GM12872 (cell line): ENCODE measurements at regions not wholly inside any gene's neighbourhood (a gene's known extent, or its start where the extent isn't known, plus 50 kb on each side); places are given as distances from the start of the nearest gene placed in this dataset.

ENCODE experiments used
- TF ChIP-seq, protein P1 (sequence below): IDR thresholded peaks from 3 replicates; pipeline ENCODE4 v1.5.1; 2011; ENCODE audit warnings: low read depth, mild to moderate bottlenecking, low read length, moderate library complexity; ENCODE audit not compliant: insufficient read depth

DNA sequence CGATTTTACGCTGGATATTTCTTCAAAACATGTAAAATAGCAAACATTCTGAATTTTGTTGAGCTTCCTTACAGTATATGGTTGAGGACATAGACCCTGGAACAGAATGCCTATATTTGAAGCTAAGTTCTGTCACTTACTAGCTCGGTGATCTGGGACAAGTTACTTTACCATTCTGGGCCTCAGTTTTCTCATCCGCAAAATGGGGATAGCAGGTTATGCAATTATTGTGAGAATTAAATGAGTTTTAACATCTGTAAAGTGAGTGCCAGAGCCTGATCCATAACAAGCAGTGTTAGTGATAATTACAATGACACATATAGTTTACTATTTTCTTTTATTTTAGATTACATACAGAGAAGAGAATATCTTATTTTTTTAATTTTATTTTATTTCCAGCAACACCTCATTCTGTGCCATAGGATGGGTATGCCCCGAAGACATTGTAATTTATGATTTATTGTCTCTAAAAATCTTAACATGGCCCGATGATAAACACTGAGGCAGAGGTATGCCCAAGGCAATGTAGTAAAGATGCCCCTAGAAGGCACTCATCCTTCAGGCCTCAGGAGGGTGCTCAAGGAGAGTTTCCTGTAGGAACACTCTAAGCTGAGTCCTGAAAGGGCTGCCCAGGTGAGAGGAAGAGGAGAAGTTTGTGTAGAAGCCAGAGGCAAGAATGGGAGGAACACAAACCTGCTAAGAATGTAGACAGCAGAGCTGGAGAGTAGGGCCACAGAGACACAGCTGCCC is 250.9 kb downstream of the BCL11A start:
- TF ChIP-seq, protein P1, sequence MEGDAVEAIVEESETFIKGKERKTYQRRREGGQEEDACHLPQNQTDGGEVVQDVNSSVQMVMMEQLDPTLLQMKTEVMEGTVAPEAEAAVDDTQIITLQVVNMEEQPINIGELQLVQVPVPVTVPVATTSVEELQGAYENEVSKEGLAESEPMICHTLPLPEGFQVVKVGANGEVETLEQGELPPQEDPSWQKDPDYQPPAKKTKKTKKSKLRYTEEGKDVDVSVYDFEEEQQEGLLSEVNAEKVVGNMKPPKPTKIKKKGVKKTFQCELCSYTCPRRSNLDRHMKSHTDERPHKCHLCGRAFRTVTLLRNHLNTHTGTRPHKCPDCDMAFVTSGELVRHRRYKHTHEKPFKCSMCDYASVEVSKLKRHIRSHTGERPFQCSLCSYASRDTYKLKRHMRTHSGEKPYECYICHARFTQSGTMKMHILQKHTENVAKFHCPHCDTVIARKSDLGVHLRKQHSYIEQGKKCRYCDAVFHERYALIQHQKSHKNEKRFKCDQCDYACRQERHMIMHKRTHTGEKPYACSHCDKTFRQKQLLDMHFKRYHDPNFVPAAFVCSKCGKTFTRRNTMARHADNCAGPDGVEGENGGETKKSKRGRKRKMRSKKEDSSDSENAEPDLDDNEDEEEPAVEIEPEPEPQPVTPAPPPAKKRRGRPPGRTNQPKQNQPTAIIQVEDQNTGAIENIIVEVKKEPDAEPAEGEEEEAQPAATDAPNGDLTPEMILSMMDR, result 0 out of 3 replicates have a peak, but pooled peaks have one; percentile 17

DNA sequence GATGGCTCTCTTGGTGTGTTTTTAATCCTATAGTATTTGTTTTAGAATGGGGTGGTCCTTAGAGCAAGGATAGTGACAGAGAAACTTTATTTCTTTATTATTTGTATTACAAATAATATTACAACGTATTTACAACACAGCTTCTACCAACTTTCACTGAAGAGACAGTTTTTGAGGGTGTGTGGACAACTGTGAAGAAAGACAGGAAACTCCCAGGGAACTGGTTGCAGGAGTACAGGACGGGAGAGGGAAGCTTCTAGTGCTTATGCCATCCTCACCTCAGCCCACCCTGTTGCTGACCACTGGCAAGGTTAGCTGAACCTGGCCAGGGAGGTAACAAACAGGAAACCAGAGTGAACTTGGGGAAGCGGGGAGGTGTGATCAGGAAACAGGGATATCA is 251.7 kb downstream of the BCL11A start:
- TF ChIP-seq, protein P1, result no peak

DNA sequence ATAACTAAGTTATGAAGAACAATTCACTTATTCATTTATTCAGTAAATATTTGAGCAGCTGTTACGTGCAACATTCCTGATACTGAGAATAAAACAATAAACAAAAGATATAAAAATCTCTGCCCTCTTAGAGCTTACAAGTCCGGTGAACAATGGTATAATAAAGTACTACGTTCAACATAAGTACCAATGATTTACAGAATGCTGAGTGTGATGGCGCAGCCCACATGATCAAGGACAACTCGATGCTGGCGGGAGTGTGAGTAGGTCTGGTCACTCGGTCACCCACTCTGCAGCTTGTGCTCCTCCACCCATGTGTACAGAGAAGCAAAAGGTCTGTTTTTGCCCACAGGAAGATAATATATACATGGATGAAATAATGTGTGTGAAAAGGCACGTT is 254.3 kb downstream of the BCL11A start:
- TF ChIP-seq, protein P1, result no peak

DNA sequence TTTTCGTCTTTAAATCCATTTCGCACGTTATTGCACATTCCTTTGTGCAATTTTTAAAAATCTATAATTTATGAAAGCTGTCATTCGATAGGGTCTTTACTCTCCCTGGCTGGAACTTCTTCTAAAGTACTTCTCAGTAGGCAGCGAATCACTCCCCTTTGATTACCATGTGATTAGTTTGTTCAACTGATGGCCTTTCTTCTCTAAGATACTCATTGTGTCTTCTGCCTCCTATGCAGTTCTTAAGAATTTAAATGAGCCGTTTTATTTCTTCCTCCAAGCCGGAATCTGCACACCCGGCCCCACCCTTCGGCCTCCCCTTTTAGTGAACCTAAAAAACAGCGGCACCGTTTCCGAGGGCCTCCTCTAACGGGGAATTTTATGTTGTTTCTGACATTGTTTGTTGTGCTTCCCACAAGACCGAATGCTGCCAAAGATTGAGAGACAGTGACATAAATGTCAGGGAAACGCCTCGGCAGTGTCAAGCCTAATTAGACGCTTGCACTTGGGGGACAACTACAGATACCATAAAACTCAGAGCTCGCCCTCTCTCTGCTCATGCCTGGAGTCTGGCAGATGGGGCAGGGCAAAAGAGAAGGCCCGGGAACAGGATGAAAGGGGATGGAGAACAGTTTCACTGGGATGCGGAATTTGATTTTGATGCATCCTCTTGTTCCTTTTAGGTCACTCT is 255.3 kb downstream of the BCL11A start:
- TF ChIP-seq, protein P1, result no peak

DNA sequence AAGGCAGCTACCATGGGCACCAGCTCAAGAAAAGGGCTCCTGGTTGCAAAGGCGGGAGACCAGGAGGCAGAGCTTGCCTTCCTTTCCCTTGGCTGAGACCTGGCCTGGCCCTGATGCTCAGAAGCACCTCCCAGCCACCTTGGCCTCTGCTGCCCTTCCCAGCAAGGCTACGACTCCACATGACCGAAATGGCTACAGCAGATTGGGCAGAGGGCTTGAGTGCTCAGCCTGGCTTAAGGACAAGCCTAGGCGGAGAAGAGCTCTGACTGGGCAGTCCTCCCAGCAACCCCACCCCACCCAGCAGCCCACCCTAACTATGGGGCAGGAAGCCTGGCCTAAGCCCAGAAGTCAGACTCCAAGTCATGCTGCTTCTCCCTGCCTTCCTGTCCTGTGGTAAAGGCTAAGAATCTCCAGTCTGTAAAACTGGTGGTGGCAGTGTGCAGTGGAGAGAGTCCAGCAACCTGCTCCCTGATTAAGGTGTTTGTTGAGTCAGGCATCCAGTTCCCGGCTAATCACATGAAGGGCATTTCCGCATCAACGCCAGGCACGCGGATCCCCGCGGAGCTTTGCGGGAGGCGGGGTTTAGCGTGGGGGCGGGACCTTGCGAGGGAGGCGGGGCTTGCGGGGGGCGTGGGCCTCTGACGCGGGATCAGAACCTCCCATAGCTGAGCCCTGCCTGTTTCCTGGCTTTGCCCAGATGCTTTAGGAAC is 256.0 kb downstream of the BCL11A start:
- TF ChIP-seq, protein P1, result no peak

DNA sequence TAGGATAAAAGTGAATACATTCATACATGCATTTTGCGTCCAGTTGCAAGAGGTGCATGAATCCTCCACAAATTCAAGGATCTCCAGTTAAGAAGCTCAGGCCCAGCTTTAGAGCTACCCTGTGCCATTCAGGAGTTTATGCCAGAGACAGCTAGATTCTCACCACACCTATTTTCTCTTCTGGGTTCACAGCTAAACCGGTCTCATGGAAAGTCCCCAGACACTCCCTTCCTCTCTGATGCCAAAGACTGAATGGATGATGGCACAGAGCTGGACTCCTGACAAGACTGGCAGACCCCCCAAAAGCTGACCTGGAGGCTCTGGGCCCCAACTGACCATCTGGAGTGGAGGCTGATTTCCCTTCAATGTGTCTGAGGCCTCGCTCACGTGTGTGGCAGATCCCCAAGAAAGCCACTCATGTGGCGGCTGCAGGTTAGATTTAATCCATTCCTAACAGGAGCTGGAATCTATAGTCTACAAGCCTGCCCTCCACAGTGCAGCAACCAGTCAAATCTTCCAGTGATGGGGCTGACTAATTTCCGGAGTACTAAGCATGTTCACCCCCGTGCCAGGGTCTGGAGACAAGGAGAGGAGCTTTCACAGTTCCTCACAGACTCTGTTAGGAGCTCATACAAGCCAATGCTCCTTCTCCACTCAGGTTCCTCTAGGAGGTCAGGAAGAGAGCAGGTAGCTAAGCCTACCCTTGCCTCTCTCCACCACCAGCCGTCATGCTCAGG is 257.1 kb downstream of the BCL11A start:
- TF ChIP-seq, protein P1, result no peak

DNA sequence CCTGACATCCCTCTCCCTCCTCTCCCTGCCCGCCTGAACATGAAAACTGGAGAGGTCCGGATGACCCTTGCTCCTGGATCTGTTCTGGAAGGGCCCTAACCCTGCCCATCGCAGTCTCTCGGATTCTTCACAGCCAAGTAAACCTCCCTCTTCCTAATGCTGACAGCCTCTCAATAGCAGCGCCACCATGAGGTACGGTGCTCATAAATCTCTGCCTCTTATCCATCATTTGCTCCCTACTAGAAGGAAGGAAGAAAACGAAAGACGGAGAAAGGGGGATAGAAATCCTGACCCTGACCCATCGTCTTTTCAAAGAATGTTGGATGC is 257.9 kb downstream of the BCL11A start:
- TF ChIP-seq, protein P1, result no peak
